GM19452 (cell line): ENCODE measurements at regions not wholly inside any gene's neighbourhood (a gene's known extent, or its start where the extent isn't known, plus 50 kb on each side); places are given as distances from the start of the nearest gene placed in this dataset.

ENCODE experiments used
- ATAC-seq: cut with Tn5 transposase; IDR thresholded peaks from one replicate; pipeline ENCODE4 v1.9.1; 2021; ENCODE audit not compliant: unreplicated experiment

GRCh38 chr5:145708169-145708568, 127.0 kb downstream of the PRELID2 start:
- no peak for ATAC-seq

GRCh38 chr5:145704724-145705123, 130.4 kb downstream of the PRELID2 start:
- ATAC-seq, result no peak

DNA sequence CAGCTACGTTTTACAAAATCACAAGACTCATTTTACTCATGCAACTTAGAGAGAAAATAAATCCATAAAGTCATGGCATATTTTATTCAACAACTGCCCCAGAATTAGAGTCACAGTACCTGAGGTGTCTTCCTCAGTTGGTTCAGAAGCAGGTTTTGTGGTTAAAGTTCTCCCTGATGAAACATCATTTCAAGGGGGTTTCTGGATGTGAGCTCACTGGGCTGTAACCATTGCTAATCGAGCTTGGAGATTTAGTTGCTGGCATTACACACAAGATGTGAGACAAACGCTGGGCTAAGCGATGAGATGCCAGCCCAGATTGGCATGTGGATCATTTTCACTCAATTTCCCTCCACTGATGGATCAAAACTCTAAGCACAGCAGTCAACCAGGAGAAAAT, 131.3 kb downstream of the PRELID2 start:
- no peak for ATAC-seq

GRCh38 chr5:145701404-145701803, 133.7 kb downstream of the PRELID2 start:
- ATAC-seq, result no peak

DNA sequence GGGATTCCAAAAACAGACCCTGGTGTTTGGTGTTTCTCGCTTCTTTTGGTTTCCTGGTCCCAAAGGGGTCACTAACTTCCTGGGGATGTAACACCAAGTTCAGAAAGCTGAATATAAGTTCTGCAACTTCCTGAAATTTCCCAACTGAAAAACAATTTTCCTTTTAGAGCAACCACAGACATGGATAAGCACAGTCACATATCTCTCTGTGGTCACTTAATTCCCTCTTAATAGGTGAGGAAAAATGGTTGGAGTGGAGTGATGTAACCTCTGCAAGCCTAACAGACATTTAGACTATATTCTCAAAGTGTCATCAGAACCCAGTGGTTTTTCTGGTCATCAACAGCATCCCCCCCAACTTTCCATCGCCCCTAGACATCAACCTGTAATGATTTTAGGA, 135.3 kb downstream of the PRELID2 start:
- ATAC-seq, result no peak

- no peak for ATAC-seq
These were observed 137.7 kb downstream of the PRELID2 start for GRCh38 chr5:145697251-145697990.

GRCh38 chr5:145689235-145689634, 145.9 kb downstream of the PRELID2 start:
- ATAC-seq, result peak; percentile 66

- no peak for ATAC-seq
These were observed 147.2 kb downstream of the PRELID2 start for GRCh38 chr5:145687943-145688342.

DNA sequence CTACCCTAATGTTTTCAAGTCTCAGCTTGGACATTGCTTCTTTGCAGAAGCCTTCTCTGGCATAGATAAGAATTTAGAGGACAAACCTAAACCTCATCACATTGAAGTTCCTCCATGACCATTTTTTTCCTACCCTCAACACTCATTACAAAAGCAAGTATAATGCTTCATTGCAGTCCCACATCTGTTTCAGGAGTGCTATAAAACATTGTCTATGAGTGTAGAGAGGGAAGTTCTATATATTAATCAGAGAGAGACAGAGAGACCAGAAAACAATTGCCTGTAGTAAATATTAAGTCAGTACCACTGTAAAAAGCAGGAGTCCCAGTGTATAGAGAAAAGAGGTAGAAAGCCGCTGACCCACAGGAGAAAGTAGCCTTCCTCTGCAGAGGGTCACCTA, 149.7 kb downstream of the PRELID2 start:
- no peak for ATAC-seq

DNA sequence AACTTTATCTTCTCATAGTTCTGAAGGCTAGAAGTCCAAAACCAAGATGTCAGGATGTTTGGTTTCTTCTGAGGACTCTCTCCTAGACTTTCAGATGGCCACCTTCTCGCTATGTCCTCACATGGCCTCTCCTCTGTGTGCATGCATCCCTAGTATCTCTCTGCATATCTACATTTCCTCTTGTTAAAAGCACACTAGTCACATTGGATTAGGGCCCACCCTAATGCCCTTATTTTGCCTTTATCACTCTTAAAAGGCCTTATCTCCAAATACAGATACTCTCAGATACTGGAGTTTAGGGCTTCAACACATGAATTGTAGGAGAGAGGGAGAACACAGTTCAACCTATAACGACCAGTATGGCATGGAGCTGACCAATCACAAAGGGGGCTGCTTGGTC, 151.7 kb downstream of the PRELID2 start:
- ATAC-seq, result no peak

DNA sequence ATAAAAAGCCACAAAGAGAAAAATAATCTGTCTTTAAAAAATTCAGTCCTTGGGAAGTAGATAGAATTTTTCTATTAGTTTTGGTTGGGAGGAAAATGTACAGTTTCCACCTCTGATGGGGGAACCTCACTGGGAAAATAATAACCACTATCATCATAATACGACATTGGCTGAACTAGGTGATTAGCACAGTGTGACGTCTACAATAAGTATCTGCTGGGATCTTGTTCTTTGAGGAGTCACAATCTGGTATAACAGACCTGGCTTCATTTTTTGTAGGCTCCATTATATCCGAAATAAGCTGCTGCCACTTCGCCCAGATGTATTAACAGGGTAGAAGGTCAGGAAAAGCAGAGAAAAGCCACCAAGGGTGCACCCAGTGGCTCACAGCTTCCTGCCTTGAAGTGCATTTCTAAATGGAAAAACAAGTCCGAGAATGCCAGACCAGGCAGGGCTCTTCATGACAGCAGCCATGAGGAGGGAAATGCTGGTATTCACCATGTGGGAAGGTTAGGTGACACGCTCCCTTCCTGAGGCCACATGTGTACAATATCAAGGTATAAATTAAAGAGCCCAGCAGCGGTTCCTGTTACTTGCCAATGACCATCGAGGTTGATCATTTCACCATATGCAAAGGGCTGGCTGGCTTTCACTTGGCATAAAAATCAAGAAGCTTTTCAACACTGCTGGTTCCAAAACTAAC, 152.8 kb downstream of the PRELID2 start:
- no peak for ATAC-seq

DNA sequence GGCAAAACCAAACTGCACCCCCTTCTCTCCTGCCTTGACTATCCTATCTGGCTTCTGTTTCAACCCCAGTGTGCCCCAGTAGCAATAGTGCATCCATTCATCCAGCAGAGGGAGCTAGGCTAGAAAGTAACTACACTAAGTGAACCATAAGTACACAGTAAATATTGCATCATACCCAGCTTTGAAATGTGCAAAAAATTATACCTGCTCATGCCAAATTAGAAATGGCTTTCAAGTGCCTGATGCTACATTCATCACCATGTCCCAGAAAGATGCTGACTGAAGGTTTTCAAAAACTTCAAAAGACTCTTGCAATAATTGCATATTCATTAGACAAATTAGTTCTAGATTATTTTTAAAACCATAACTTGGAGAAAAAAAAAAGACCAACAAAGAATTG, 153.5 kb downstream of the PRELID2 start:
- peak; percentile 92 for ATAC-seq

DNA sequence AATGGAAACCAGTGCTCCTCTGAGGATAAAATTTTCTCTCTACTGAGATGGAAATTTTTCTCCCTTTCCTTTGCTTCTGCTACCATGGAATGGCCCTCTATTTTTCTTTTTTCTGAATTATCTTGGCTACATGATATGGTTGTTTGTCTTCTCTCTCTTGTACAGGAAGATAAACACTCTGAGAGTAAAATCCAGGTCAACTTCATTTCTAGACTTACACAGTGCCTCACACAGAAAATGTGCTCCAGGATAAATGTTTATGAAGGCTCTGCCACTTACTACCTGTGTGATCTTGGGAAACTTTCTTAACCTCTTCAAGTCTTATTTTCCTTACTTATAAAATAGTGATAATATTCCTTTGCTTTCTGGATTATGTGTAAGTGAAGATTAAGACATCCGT, 153.9 kb downstream of the PRELID2 start:
- no peak for ATAC-seq

GRCh38 chr5:145680767-145681166, 154.4 kb downstream of the PRELID2 start:
- no peak for ATAC-seq

GRCh38 chr5:145680169-145680568, 155.0 kb downstream of the PRELID2 start:
- no peak for ATAC-seq

DNA sequence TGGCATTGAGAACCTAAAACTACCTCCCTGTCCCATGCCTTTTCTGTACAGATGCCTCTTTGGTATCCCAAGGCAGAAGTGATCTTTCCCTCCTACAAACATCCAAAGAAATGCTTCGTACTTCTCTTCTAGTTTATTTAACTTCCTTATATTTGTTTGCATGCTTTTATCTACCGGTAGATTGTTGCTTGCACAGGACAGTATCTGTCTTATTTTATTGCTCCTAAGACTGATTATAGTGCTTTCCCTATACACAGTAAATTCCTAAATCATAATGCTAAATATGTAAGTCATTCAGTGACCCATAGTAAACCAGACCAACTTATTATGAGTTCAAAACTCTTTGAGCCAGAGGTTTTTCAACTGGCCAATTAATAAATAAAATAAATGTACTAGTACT, 156.9 kb downstream of the PRELID2 start:
- ATAC-seq, result no peak

DNA sequence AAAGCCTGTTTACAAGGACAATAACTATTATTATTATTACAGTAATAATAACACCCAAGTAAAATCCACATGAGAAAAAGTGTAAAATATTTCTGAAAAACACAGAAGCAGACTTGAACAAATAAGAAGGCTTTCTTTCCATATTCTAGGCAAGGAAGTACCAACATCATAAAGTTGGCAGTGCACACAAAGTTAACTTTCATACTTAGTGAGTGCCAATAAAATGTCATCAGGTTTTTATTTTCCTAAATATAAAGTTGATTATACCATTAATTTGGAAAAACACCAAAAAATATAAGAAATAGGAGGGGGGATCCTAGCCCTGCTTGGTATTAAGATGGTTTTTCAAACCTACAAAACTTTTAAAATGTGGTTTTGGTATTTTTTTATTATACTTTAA, 161.4 kb downstream of the PRELID2 start:
- no peak for ATAC-seq

DNA sequence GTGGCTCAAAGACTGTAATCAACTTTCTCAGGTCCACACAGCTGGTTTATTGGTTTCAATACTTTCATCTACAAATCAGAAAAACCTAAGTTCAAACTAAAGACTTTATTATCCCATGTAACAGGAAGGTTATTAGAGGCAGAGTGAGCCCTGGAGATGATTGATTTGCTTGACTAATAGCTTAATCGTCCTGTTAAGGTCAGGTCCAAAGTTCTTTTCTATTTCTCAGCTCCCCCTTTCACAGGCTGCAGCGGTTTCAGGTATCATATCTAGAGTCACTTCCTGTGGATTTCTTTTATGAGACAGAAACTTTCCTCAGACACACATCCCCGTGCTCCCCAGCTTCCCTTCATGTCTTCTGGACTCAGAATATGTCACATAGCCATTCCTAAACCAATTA, 166.4 kb downstream of the PRELID2 start:
- ATAC-seq, result no peak

GRCh38 chr5:145667742-145668141, 167.4 kb downstream of the PRELID2 start:
- ATAC-seq, result no peak

DNA sequence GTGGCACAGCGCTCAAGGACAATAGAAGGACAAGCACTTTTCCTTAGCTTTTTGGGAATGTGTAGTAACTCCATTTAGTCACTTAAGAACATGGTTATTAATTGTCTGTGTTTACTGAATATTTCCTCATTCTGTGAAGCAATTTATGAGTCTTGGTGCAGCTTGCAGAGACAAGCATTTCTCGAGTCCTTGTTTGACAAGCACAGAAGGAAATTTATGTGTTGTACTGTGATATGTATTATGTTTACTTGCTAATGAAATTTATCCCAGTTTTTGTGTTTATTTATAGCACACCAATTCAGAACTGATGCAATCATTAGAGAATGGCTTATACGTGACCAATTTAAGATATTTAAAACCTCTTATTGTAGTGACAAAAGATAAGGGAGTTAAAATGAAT, 168.6 kb downstream of the PRELID2 start:
- ATAC-seq, result no peak

GRCh38 chr5:145661737-145662485, 173.2 kb downstream of the PRELID2 start:
- ATAC-seq, result no peak
